CD14-positive monocyte (primary cell): ENCODE measurements at regions not wholly inside any gene's neighbourhood (a gene's known extent, or its start where the extent isn't known, plus 50 kb on each side); places are given as distances from the start of the nearest gene placed in this dataset.

Source experiments
- DNase-seq, 3 donors: peaks; one replicate each; pipeline ENCODE4 v3.0.0-alpha.2; 2011 to 2022
- H2AFZ ChIP-seq: 2 replicates; pipeline ENCODE4 v1.6.0; 2012; ENCODE audit warnings: mild to moderate bottlenecking, low read depth, low read length, inconsistent platforms; ENCODE audit not compliant: insufficient read depth, poor library complexity, severe bottlenecking
- H3K27ac ChIP-seq, 2 donors: 1 replicate in 1 of 2; 2 replicates in 1 of 2; pipeline ENCODE4 v1.5.1; 2012 to 2013; ENCODE audit warnings: low read length in 2 of 2, control low read depth in 1 of 2, inconsistent platforms in 1 of 2, low read depth in 1 of 2, mild to moderate bottlenecking in 1 of 2
- H3K27me3 ChIP-seq, 2 donors: one replicate each; pipeline versions ENCODE4 v1.6.0 to v1.6.1; 2011 to 2013; ENCODE audit warnings: low read length in 2 of 2; ENCODE audit not compliant: control insufficient read depth in 2 of 2, insufficient read depth in 2 of 2
- H3K36me3 ChIP-seq, 2 donors: replicated peaks in 1 of 2; 1 replicate in 1 of 2; 2 replicates in 1 of 2; pipeline versions ENCODE4 v1.5.1 to v1.6.1; 2012 to 2013; ENCODE audit warnings: low read length in 2 of 2, control low read depth in 1 of 2, inconsistent platforms in 1 of 2, mild to moderate bottlenecking in 1 of 2; ENCODE audit not compliant: insufficient read depth in 2 of 2, control insufficient read depth in 1 of 2
- H3K4me1 ChIP-seq, 2 donors: 1 replicate in 1 of 2; 2 replicates in 1 of 2; pipeline versions ENCODE4 v1.5.1 to v1.6.1; 2012 to 2013; ENCODE audit warnings: low read length in 2 of 2, control low read depth in 1 of 2, inconsistent platforms in 1 of 2, mild to moderate bottlenecking in 1 of 2, moderate library complexity in 1 of 2; ENCODE audit not compliant: insufficient read depth in 2 of 2, control insufficient read depth in 1 of 2
- H3K4me2 ChIP-seq: replicated peaks from 2 replicates; pipeline ENCODE3; 2012; ENCODE audit warnings: low read length, moderate library complexity, mild to moderate bottlenecking; ENCODE audit not compliant: poor library complexity, severe bottlenecking; ENCODE audit errors: extremely low read depth
- H3K4me3 ChIP-seq, 3 experiments: fragments of 200-600 bp in 1 of 3; sonication (generic) in 1 of 3; replicated peaks in 1 of 3; 1 replicate in 2 of 3; 2 replicates in 1 of 3; pipeline ENCODE4 v1.5.1; 2011 to 2013; ENCODE audit warnings: low read length in 3 of 3, mild to moderate bottlenecking in 3 of 3, control low read depth in 2 of 3, low read depth in 2 of 3, inconsistent platforms in 1 of 3, moderate library complexity in 1 of 3
- H3K79me2 ChIP-seq: 2 replicates; pipeline ENCODE4 v1.6.0; 2012; ENCODE audit warnings: mild to moderate bottlenecking, control low read depth, inconsistent platforms, low read length, moderate library complexity; ENCODE audit not compliant: insufficient read depth
- H3K9ac ChIP-seq: 2 replicates; pipeline ENCODE4 v1.6.0; 2017; ENCODE audit warnings: low read length, mild to moderate bottlenecking; ENCODE audit not compliant: insufficient read depth, poor library complexity, severe bottlenecking
- H3K9me3 ChIP-seq, 2 donors: replicated peaks in 1 of 2; 1 replicate in 1 of 2; 2 replicates in 1 of 2; pipeline versions ENCODE4 v1.5.1 to v1.6.1; 2012 to 2013; ENCODE audit warnings: low read length in 2 of 2, control low read depth in 1 of 2; ENCODE audit not compliant: control insufficient read depth in 1 of 2, insufficient read depth in 1 of 2
- H4K20me1 ChIP-seq: 2 replicates; pipeline ENCODE4 v1.6.0; 2012; ENCODE audit warnings: mild to moderate bottlenecking, low read length, control low read depth, moderate library complexity; ENCODE audit not compliant: insufficient read depth
- H3K27ac Mint-ChIP-seq, 7 donors: one replicate each; pipeline ENCODE4 v1.8.0; 2020; ENCODE audit warnings: mild to moderate bottlenecking in 7 of 7, mixed read lengths in 7 of 7, moderate library complexity in 6 of 7, inconsistent platforms in 2 of 7
- H3K27me3 Mint-ChIP-seq, 3 donors: one replicate each; pipeline ENCODE4 v1.8.0; 2021 to 2022; ENCODE audit warnings: low read depth in 3 of 3, mild to moderate bottlenecking in 3 of 3, mixed read lengths in 3 of 3, moderate library complexity in 3 of 3, inconsistent platforms in 1 of 3
- H3K36me3 Mint-ChIP-seq, 2 donors: one replicate each; pipeline ENCODE4 v1.8.0; 2020; ENCODE audit warnings: mixed read lengths in 2 of 2, inconsistent platforms in 1 of 2, mild to moderate bottlenecking in 1 of 2
- H3K4me1 Mint-ChIP-seq: one replicate; pipeline ENCODE4 v1.8.0; 2020; ENCODE audit warnings: mild to moderate bottlenecking, mixed read lengths
- H3K4me3 Mint-ChIP-seq, 2 donors: one replicate each; pipeline ENCODE4 v1.8.0; 2020; ENCODE audit warnings: mild to moderate bottlenecking in 2 of 2, mixed read lengths in 2 of 2, moderate library complexity in 1 of 2
- H3K9me3 Mint-ChIP-seq, 7 donors: one replicate each; pipeline ENCODE4 v1.8.0; 2020 to 2022; ENCODE audit warnings: mixed read lengths in 7 of 7, mild to moderate bottlenecking in 6 of 7, moderate library complexity in 6 of 7, inconsistent platforms in 2 of 7
- WGBS: methylation state at CpG from one replicate; pipeline ENCODE4 v1.1.5; 2013; ENCODE audit warnings: missing lambda C conversion rate; ENCODE audit not compliant: insufficient coverage; 5-methylcytosine and 5-hydroxymethylcytosine counted together
- intact Hi-C, 2 donors: fragments of 100-400 bp; cut with micrococcal nuclease; formaldehyde crosslinking; loops; one replicate each; pipeline versions ENCODE4 v1.15.0 to v1.15.1; 2023
- TF ChIP-seq, protein P1 (sequence below): fragments of 200-600 bp; IDR thresholded peaks from one replicate; pipeline ENCODE4 v1.8.0; 2022; ENCODE audit warnings: antibody characterized with exemption, mild to moderate bottlenecking

DNA sequence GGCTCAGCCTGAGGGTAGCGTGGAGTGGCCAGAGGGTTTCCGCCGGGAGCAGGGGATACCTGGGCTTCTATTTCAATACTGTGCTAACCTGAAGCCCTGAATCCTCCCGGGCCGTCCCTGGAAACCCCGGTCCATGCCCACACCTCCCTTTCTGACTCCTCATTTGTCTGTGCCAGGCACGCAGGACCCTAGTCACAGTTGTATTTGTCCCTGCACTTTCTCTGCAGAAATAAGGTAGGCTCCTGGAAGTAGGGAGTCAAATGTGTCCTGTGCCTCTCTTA, 418.8 kb upstream of the HS6ST1 start:
- Mint-ChIP-seq H3K27ac (no peak overlapping the region), H3K27me3 (peaks cover 0 to 13% (median 3%) of the 10 kb centered on the region in 3 donors), H3K36me3 (no peaks in the 10 kb centered on the region), H3K4me3 (peak overlapping the region in 1 of 2 donors; percentile 48), H3K4me1 (peaks cover 43% of the 10 kb centered on the region), H3K9me3 (peaks cover 0 to 2% (median 0%) of the 10 kb centered on the region in 7 donors)
- no peaks in the 10 kb centered on the region for H3K9me3 ChIP-seq
- H3K36me3 ChIP-seq = no peaks in the 10 kb centered on the region
- H3K79me2 ChIP-seq = no peaks in the 10 kb centered on the region
- H3K4me3 ChIP-seq = no peak overlapping the region
- H2AFZ ChIP-seq = no peak overlapping the region
- DNase-seq = no peak
- no peak overlapping the region for H3K4me2 ChIP-seq
- TF ChIP-seq, protein P1, sequence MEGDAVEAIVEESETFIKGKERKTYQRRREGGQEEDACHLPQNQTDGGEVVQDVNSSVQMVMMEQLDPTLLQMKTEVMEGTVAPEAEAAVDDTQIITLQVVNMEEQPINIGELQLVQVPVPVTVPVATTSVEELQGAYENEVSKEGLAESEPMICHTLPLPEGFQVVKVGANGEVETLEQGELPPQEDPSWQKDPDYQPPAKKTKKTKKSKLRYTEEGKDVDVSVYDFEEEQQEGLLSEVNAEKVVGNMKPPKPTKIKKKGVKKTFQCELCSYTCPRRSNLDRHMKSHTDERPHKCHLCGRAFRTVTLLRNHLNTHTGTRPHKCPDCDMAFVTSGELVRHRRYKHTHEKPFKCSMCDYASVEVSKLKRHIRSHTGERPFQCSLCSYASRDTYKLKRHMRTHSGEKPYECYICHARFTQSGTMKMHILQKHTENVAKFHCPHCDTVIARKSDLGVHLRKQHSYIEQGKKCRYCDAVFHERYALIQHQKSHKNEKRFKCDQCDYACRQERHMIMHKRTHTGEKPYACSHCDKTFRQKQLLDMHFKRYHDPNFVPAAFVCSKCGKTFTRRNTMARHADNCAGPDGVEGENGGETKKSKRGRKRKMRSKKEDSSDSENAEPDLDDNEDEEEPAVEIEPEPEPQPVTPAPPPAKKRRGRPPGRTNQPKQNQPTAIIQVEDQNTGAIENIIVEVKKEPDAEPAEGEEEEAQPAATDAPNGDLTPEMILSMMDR = no peak
- no peaks in the 10 kb centered on the region for H3K27me3 ChIP-seq
- H3K27ac ChIP-seq = no peak overlapping the region
- peaks cover 44 to 48% of the 10 kb centered on the region in 2 donors for H3K4me1 ChIP-seq
- H4K20me1 ChIP-seq = no peaks in the 10 kb centered on the region
- H3K9ac ChIP-seq = no peak overlapping the region
- intact Hi-C loops = loop anchor here (10.0 kb wide), 2 partner anchors 223 to 573 kb away; no protein-coding TSS in a partner anchor
- WGBS = 100% methylated on average over 7 of the region's 7 CpGs

- Histone ChIP-seq H3K27me3 (no peaks in the 10 kb centered on the region), H3K36me3 (no peaks in the 10 kb centered on the region), H2AFZ (no peak overlapping the region), H3K9me3 (no peaks in the 10 kb centered on the region), H3K79me2 (no peaks in the 10 kb centered on the region), H3K4me3 (no peak overlapping the region), H3K27ac (no peak overlapping the region), H3K9ac (no peak overlapping the region), H4K20me1 (no peaks in the 10 kb centered on the region), H3K4me2 (no peak overlapping the region), H3K4me1 (peaks cover 33 to 37% of the 10 kb centered on the region in 2 donors)
- intact Hi-C loops = loop anchor here (10.0 kb wide), 2 partner anchors 224 to 574 kb away; no protein-coding TSS in a partner anchor
- TF ChIP-seq, protein P1 = no peak
- Mint-ChIP-seq H3K27ac (peak overlapping the region in 1 of 7 donors; percentile 27), H3K36me3 (no peaks in the 10 kb centered on the region), H3K4me1 (peaks cover 32% of the 10 kb centered on the region), H3K27me3 (peaks cover 2 to 13% (median 3%) of the 10 kb centered on the region in 3 donors), H3K4me3 (no peak overlapping the region), H3K9me3 (peaks cover 0 to 2% (median 0%) of the 10 kb centered on the region in 7 donors)
- WGBS = 98% methylated on average over 6 of the region's 8 CpGs
- no peak for DNase-seq
Measured at GRCh38 chr2:128738446-128739110, 419.9 kb upstream of the HS6ST1 start.
